Cardiac muscle cell (in vitro differentiated cells and primary cell): ENCODE measurements at regions not wholly inside any gene's neighbourhood (a gene's known extent, or its start where the extent isn't known, plus 50 kb on each side); places are given as distances from the start of the nearest gene placed in this dataset.
A peak's percentile ranks its signal among the peaks of the same experiment; 100 is the strongest.

Experiments used
- DNase-seq, 2 donors: peaks; one replicate each; pipeline versions ENCODE4 v3.0.0 to v3.0.0-alpha.2; 2010 to 2017; ENCODE audit warnings: low read depth in 1 of 2, low spot score in 1 of 2
- H3K27ac ChIP-seq: fragments of 200-600 bp; sonication (generic); 2 replicates; pipeline ENCODE4 v1.5.1; 2016
- H3K27me3 ChIP-seq: fragments of 200-600 bp; sonication (generic); 2 replicates; pipeline ENCODE4 v1.6.0; 2016; ENCODE audit warnings: control low read depth
- H3K36me3 ChIP-seq: fragments of 200-600 bp; sonication (generic); 2 replicates; pipeline ENCODE4 v1.5.1; 2016; ENCODE audit warnings: control low read depth
- H3K4me1 ChIP-seq: fragments of 200-600 bp; sonication (generic); 2 replicates; pipeline ENCODE4 v1.8.1; 2017; ENCODE audit warnings: low read depth, mild to moderate bottlenecking, mixed run types
- H3K4me3 ChIP-seq: fragments of 200-600 bp; sonication (generic); 2 replicates; pipeline ENCODE4 v1.5.1; 2016; ENCODE audit warnings: mild to moderate bottlenecking
- H3K9me3 ChIP-seq: fragments of 200-600 bp; sonication (generic); 2 replicates; pipeline ENCODE4 v1.5.1; 2017; ENCODE audit warnings: low read depth, mild to moderate bottlenecking, control low read depth
- CTCF ChIP-seq: IDR thresholded peaks from 2 replicates; pipeline ENCODE4 v1.5.1; 2012; ENCODE audit warnings: low read depth, mild to moderate bottlenecking, low read length

- Histone ChIP-seq H3K36me3 (no peaks in the 10 kb centered on the region), H3K27me3 (no peaks in the 10 kb centered on the region), H3K4me3 (no peak overlapping the region), H3K9me3 (no peaks in the 10 kb centered on the region), H3K4me1 (peaks cover 8% of the 10 kb centered on the region), H3K27ac (no peak overlapping the region)
- DNase-seq: no peak
- TF ChIP-seq CTCF: no peak
These were observed 792.3 kb downstream of the DIPK2A start for GRCh38 chr3:144763878-144764454.

- Histone ChIP-seq H3K36me3 (no peaks in the 10 kb centered on the region), H3K9me3 (no peaks in the 10 kb centered on the region), H3K4me3 (no peak overlapping the region), H3K4me1 (peaks cover 6% of the 10 kb centered on the region), H3K27me3 (no peaks in the 10 kb centered on the region), H3K27ac (no peak overlapping the region)
- no peak for TF ChIP-seq CTCF
- DNase-seq: no peak
These were observed 798.7 kb downstream of the DIPK2A start for GRCh38 chr3:144770281-144770680.

GRCh38 chr3:144770915-144771351, 799.3 kb downstream of the DIPK2A start:
- Histone ChIP-seq H3K27me3 (no peaks in the 10 kb centered on the region), H3K4me3 (no peak overlapping the region), H3K9me3 (no peaks in the 10 kb centered on the region), H3K36me3 (no peaks in the 10 kb centered on the region), H3K27ac (no peak overlapping the region), H3K4me1 (peaks cover 6% of the 10 kb centered on the region)
- TF ChIP-seq CTCF: peak; percentile 42
- DNase-seq: peak; percentile 51 to 70

GRCh38 chr3:144771381-144771870, 799.8 kb downstream of the DIPK2A start:
- H3K4me1 ChIP-seq: peaks cover 6% of the 10 kb centered on the region
- TF ChIP-seq CTCF: no peak
- H3K27me3 ChIP-seq: no peaks in the 10 kb centered on the region
- no peak overlapping the region for H3K27ac ChIP-seq
- H3K4me3 ChIP-seq: no peak overlapping the region
- peak in 1 of 2 donors; percentile 88 for DNase-seq
- H3K36me3 ChIP-seq: no peaks in the 10 kb centered on the region
- no peaks in the 10 kb centered on the region for H3K9me3 ChIP-seq

GRCh38 chr3:144772372-144772771, 800.7 kb downstream of the DIPK2A start:
- Histone ChIP-seq H3K4me1 (peaks cover 6% of the 10 kb centered on the region), H3K27ac (no peak overlapping the region), H3K27me3 (no peaks in the 10 kb centered on the region), H3K4me3 (no peak overlapping the region), H3K36me3 (no peaks in the 10 kb centered on the region), H3K9me3 (no peaks in the 10 kb centered on the region)
- TF ChIP-seq CTCF: no peak
- DNase-seq: no peak
